ENCODE measurements at regions not wholly inside any gene's neighbourhood (a gene's known extent, or its start where the extent isn't known, plus 50 kb on each side); places are given as distances from the start of the nearest gene placed in this dataset.

DNA sequence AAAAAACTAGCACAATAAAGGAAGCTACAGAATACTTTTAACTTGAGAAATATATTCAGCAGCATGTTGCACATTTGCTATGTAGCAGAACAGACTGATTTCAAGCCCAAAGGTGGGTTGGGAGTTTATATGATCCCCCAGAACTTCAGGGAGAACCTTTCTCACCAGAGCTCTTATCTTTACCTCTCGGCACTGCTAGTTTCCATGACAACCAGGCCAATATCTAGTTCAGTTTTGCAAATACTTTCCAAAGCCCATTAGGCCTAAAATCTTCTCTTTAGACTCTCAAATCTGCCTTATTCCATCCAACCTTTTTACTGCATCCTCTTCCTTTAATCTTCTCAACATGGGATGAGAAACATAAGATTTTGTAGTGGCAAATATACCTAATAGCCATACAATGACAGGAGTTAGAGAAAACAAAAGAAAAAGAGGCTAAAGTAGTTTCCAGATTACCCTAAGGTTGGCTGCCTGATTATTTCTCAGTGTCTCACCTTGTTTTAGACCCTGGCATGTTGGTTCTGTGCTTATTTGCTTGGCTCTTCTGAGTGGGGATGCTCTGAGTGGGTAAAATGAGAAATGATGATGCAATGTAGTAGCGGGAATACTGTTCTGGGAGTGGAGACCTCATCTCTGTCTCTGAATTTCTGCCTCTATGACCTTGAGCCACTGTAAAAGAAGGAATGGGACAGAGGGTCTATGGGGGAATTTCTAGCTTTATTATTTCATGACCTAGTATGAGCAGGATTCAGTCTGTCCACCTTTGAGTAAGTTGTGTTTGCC lies 427.6 kb upstream of the STXBP6 start:
- Histone ChIP-seq H3K4me2 (ENCODE audit: insufficient read depth, low read length) (no peak overlapping the region), H3K9me1 (ENCODE audit: control insufficient read depth, insufficient read depth, low read length) (no peaks in the 10 kb centered on the region), H3K9ac (ENCODE audit: insufficient read depth in 1 of 2, low read depth in 2 of 2, low read length in 2 of 2) (no peak overlapping the region), H3K36me3 (ENCODE audit: control insufficient read depth, insufficient read depth, low read length) (no peaks in the 10 kb centered on the region), H3K4me1 (replicated peaks in 1 of 2; ENCODE audit: control insufficient read depth in 2 of 2, insufficient read depth in 2 of 2, low read length in 2 of 2) (no peaks in the 10 kb centered on the region), H3K9me3 (replicated peaks; ENCODE audit: control insufficient read depth, insufficient read depth, low read depth, low read length) (no peaks in the 10 kb centered on the region), H2AFZ (ENCODE audit: low read depth, low read length) (no peak overlapping the region), H3K4me3 (no peak overlapping the region), H3K27ac (ENCODE audit: extremely low read depth, low read depth, low read length) (no peak overlapping the region), H4K20me1 (replicated peaks; ENCODE audit: control insufficient read depth, insufficient read depth, low read length) (no peaks in the 10 kb centered on the region), H3K79me2 (ENCODE audit: control insufficient read depth, insufficient read depth, low read length) (no peaks in the 10 kb centered on the region), H3K27me3 (ENCODE audit: control insufficient read depth in 2 of 2, insufficient read depth in 2 of 2, low read length in 2 of 2) (no peaks in the 10 kb centered on the region)
- ChIA-PET POLR2A (no interaction called here), CTCF (ENCODE audit: low intra/inter-chr PET ratio) (no interaction called here)
- DNase-seq (ENCODE audit: extremely low read depth in 1 of 4, low spot score in 3 of 4) = no peak
- intact Hi-C loops (cut with micrococcal nuclease) (no loop called here), in situ Hi-C loops (cut with MboI) (no loop called here)
- TF ChIP-seq ZKSCAN8 (CRISPR knock-in tag; IDR thresholded peaks at IDR 0.05) (no peak), ZKSCAN1 (IDR thresholded peaks at IDR 0.05; ENCODE audit: low read depth, low read length) (no peak), MAFK (IDR thresholded peaks at IDR 0.05; ENCODE audit: low read length) (no peak), ARID2 (IDR thresholded peaks at IDR 0.05) (no peak), KDM1A (IDR thresholded peaks at IDR 0.05) (no peak), ZNF134 (CRISPR knock-in tag; conservative IDR thresholded peaks at IDR 0.05) (no peak), PHF21A (IDR thresholded peaks at IDR 0.05; ENCODE audit: borderline replicate concordance, low read depth) (no peak), RCOR1 (IDR thresholded peaks at IDR 0.05; ENCODE audit: borderline replicate concordance in 1 of 2, low read depth in 2 of 2, low read length in 2 of 2) (no peak)
- TF ChIP-seq, protein P1, sequence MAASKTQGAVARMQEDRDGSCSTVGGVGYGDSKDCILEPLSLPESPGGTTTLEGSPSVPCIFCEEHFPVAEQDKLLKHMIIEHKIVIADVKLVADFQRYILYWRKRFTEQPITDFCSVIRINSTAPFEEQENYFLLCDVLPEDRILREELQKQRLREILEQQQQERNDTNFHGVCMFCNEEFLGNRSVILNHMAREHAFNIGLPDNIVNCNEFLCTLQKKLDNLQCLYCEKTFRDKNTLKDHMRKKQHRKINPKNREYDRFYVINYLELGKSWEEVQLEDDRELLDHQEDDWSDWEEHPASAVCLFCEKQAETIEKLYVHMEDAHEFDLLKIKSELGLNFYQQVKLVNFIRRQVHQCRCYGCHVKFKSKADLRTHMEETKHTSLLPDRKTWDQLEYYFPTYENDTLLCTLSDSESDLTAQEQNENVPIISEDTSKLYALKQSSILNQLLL (CRISPR knock-in tag; IDR thresholded peaks at IDR 0.05; ENCODE audit: borderline replicate concordance) = no peak
- TF ChIP-seq, protein P2, sequence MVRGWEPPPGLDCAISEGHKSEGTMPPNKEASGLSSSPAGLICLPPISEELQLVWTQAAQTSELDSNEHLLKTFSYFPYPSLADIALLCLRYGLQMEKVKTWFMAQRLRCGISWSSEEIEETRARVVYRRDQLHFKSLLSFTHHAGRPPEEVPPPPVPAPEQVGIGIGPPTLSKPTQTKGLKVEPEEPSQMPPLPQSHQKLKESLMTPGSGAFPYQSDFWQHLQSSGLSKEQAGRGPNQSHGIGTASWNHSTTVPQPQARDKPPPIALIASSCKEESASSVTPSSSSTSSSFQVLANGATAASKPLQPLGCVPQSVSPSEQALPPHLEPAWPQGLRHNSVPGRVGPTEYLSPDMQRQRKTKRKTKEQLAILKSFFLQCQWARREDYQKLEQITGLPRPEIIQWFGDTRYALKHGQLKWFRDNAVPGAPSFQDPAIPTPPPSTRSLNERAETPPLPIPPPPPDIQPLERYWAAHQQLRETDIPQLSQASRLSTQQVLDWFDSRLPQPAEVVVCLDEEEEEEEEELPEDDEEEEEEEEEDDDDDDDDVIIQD (CRISPR knock-in tag; IDR thresholded peaks at IDR 0.05) = no peak
- ATAC-seq = no peak
- BruUV-seq (replicated peaks) = no TSS peak
- FAIRE-seq = no peak
- 0% methylated on average over 1 of the region's 2 CpGs for WGBS (ENCODE audit: insufficient coverage, low coverage, missing lambda C conversion rate)

Data from K562 (cell line).